HG02870 (cell line): ENCODE measurements at regions not wholly inside any gene's neighbourhood (a gene's known extent, or its start where the extent isn't known, plus 50 kb on each side); places are given as distances from the start of the nearest gene placed in this dataset.
"Not testable (repeated sequence)": the region's sequence is repeated elsewhere in the genome, so short reads cannot be mapped to it uniquely, and the experiment has no call there.

Experiments used
- ATAC-seq: cut with Tn5 transposase; IDR thresholded peaks from one replicate; pipeline ENCODE4 v1.9.1; 2021; ENCODE audit warnings: mild to moderate bottlenecking, moderate library complexity; ENCODE audit not compliant: unreplicated experiment

DNA sequence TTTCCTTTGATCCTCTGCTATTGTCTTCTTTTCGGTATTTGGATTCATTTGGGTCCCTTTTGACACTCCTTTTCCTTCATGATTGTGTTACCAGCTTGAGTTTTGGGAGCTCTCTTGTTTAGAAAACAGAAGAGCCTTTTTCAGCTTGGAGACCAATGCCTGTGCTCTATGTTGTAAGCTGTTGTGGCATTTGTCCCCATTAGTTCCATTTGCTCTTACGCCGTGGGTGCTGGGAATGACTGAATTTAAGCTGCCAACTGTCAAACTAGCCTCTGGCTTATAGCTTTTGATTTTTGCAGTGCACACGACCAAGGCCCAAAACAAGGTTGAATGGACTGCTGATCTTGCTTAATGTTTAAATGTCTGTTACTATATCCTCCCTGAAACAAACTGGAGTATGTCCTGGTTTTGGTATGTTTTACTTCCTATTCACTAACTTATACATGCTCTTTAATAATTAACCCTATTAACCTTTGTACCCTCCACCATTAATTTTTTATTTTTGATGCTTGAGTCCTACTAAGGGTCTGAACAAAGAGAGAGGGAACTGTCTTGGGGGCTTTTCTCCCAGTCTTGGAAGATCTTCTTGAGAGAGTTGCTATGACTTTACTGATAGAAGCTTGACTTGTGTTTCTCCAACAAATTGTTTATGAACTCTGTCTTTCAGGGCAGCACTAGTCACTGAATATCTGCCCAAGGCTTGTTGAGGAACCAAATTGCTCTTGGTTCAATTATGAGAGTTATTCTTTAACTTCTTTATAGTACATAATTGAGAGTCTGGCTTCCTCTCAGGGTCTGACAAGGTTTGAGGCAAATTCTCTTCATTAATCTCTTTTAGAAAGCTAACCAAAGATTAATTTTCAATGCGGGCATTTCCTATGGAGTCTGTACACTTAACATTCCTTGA lies 100.3 kb upstream of the SIRPG start:
- ATAC-seq = no peak

DNA sequence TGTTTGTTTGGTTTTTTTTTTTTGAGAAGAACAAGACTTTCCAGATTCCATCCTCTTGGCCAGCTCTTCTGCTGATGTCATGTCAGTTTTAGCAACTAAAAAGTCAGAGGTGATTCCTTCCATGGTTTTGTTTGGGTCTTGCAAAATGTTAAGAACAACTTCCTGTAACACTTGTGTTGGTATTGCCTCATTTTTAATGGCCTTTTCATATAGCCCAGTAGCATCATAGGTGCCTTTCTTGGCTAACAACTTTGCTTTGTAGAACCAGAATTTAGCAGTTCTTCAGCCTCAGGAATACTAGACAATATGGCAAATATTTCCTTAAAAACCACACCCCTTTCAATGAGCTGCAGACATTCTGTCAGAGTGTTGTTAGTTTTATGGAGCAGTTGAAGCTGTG lies 99.5 kb upstream of the SIRPG start:
- ATAC-seq = no peak

GRCh38 chr20:1754749-1755148 lies 97.2 kb upstream of the SIRPG start:
- no peak for ATAC-seq

GRCh38 chr20:1754306-1754705 lies 96.7 kb upstream of the SIRPG start:
- no peak for ATAC-seq

DNA sequence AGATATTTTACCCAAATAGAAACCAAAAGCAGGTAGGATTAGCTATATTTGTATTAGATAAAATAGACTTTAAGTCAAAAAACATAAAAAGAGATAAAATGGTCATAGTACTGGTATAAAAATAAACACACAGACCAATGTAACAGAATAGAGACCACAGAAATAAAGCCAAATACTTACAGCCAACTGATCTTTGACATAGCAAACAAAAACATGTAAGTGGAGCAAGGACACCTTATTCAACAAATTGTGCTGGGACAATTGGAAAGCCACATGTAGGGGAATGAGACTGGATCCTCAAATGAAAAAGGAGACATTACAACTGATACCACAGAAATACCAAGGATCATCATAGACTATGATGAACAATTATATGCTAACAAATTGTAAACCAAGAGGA lies 94.5 kb upstream of the SIRPG start:
- ATAC-seq = no peak

- ATAC-seq = no peak
Measured at GRCh38 chr20:1748777-1749176, 91.2 kb upstream of the SIRPG start.

- ATAC-seq = no peak
Measured at GRCh38 chr20:1747953-1748577, 90.5 kb upstream of the SIRPG start.

GRCh38 chr20:1742049-1742434 lies 84.5 kb upstream of the SIRPG start:
- not testable (repeated sequence) for ATAC-seq

- ATAC-seq = no peak
Measured at GRCh38 chr20:1741309-1742048, 83.9 kb upstream of the SIRPG start.

GRCh38 chr20:1737134-1737533 lies 79.6 kb upstream of the SIRPG start:
- no peak for ATAC-seq

DNA sequence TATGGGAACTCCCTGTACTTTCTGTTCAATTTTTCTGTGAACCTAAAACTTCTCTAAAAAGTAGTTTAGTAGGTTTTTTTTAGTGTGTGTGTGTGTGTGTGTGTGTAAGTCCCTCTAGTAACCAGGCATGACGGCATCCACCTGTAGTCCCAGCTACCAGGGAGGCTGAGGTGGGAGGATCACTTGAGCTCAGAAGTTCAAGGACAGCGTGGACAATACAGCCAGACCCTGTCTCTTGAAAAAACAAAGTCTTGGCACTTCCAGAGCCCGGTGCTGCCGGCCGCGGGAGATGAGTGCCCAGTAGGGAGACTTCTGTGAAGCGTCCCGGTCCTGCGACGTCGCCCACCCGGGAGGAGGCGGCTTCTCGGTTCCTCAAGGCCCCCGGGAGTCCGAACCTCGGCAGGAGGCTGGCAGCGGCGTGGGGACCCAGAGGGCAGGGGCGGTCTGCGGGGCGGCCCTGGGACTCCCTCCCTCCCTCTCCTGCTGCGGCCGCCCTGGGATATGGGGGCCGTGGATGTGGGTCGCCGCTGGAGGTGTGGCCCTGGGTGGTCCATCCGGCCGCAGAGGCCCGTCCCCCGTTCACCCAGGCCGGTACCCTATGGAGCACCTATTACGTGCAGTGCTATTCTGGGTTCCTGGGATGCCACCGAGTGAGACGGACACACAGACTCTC lies 78.0 kb upstream of the SIRPG start:
- no peak for ATAC-seq

DNA sequence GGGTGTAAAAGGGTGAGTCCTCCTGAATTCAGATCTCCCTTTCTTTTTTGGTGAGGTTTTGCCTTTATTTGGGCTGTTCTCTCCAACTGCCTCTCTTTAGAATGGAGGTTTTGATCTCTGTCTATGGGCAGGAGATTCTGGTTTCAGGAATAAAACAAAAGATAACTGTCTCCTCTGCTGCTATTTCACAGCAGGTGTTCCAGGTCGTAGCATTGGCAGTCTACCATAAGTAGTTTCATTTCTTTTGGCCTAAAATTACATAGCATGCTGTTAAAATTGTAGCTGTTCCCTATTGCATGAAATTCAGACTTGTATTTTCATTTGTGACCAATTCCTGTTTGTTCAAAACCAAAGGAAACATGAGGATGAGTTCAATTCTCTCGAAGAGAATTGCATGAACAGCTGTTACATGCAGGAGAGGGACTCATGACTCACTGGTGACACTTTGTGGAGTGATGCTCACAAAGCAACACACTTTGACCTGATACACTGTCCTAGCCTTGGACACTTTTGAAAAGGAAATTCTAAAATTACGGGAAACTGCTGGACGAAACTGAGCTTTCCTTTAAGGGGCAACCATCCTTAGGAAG lies 76.8 kb upstream of the SIRPG start:
- ATAC-seq = no peak

- not testable (repeated sequence) for ATAC-seq
Measured at GRCh38 chr20:1731828-1732375, 74.3 kb upstream of the SIRPG start.

DNA sequence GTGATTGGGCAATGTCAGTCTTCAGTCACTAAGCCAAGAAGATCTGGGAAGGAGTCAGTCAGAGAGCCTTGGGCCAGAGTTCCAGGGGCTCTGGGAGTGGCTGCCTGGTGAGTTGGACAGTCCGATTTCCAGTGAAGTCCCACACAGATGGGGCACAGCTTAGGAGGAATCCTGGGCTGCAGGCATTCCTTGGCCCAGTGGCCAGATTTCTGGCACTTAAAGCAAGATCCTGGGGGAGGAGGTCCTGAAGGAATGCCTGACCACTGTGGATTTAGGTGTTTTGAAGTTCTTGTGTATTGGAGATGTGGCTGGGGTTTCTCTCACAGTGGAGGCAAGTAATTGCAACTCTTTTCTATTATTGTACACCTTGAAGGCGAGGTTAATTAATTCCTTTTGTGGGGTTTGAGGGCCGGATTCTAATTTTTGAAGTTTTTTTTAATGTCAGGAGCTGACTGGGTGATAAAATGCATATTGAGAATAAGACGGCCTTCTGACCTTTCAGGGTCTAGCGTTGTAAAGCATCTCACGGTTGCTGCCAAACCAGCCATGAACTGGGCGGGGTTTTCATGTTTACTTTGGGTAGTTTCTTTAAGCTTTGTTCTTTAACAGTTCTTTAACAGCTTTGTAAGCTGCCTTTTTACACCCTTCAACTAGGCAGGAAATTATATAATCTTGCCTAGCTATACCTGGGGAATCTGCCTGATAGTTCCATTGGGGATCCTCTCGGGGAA lies 73.6 kb upstream of the SIRPG start:
- not testable (repeated sequence) for ATAC-seq

DNA sequence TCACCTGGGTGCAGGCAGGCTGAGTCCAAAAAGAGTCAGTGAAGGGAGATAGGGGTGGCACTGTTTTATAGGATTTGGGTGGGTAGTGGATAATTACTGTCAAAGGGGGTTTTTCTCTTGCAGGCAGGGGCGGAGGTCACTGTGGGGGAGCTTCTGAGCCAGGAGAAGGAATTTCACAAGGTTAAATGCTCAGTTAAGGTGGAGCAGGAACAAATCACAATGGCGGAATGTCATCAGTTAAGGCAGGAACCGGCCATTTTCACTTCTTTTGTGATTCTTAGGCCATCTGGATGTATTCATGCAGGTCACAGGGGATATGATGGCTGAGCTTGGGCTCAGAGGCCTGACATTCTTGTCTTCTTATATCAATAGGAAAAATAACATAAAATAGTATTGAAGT lies 69.7 kb upstream of the SIRPG start:
- ATAC-seq = not testable (repeated sequence)

DNA sequence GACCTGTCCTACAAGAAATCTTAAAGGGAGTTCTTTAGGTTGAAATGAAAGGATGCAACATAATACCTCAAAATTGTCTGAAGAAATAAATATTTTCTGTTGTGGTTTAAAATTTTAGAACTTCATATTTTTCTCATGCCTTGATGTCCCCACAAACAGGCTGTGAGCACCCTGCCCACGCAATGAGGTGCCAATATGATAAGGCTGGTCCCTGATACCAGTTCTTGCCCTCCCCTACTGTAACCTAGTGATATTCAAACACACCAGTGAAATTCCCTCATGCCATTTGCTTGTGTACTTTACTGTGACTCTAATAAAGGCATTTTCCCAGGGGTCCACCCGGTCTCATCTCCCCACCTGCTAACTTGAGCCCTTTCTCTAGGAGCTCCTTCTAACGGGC lies 67.3 kb upstream of the SIRPG start:
- no peak for ATAC-seq

DNA sequence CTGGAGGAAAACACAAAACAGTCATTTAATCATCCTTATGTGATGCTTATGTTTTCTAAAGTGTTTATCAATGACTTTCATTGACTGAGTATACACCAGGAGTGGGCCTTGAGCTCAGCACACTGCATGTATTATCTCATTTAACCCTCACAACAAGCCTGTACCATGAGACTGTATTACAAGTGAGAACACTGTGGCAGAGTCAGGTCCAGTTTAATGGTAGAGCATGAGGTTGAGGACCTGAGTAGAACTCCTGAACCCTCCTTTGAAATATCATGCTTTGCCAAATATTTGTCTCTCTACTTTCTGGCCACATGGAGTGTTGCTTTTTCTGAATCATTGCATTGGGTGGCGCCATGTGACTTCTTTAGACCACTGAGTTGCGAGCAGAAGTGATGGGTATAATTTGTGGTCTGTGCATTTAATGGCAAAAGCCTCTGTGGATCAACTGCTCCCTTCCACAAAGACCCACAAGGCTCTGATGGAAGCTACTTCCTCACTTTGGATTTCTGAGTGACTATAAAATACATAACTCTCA lies 65.0 kb upstream of the SIRPG start:
- ATAC-seq = no peak

DNA sequence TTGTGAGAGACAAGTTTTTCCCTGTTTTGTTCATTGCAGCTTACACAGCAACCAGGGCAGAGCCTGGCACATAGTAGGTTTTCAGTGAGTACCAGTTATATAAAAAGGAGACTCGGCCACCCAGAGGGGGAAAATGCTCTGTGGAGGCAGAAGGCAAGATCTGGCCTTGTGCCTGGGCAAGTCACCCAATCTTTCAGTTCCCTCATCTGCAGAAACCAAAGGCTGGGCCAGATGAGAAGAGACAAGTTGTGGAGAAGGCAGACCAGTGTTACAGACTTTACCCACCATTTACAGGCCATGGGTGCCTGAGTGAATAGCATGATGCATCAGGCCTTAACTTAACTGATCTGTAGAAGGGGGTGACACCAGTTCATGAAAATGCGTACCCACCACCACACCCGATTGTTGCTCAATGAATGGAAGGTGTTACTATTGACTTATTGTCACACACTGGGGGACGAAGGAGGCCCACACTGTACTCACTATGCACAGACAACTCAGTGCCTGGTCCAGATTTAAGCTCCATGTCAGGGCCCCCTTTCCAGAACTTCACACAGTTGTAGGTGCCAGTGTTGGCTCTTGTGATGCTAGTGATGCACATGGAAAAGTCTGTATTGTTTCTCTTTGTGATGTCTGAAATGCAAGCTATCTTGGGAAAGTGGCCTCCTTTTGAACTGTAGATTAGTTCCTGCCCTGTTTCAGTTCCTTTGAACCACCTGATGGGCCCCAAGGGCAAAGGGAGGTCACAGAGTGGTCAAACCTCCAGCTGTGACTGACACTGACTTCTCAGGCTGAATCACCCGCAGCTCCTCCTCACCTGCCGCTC lies 64.3 kb upstream of the SIRPG start:
- ATAC-seq = peak; percentile 71
